ENCODE measurements at regions not wholly inside any gene's neighbourhood (a gene's known extent, or its start where the extent isn't known, plus 50 kb on each side); places are given as distances from the start of the nearest gene placed in this dataset.

GRCh38 chr9:118109542-118109941, 405.3 kb downstream of the TLR4 start:
- TF ChIP-seq CTCF (IDR thresholded peaks at IDR 0.05) (no peak), POLR2A (IDR thresholded peaks at IDR 0.05) (no peak)
